ENCODE measurements at regions not wholly inside any gene's neighbourhood (a gene's known extent, or its start where the extent isn't known, plus 50 kb on each side); places are given as distances from the start of the nearest gene placed in this dataset.

DNA sequence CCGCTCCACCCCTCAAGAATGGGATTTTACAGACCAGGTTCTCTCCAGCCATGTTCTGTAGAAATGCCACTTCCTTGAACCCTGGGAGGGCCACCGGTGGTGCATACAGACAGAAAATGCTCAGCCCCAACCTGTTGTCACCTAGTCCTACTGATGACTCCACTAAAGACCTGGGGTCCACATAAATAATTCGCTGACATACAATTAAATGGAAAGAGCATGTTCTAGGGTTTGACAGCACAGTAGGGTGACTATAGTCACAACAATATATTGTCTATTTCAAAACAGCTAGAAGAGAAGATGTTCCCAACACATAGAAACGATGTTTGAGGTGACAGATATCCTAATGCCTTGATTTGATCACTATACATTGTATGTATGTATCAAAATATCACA is 155.6 kb upstream of the NEBL start:
- Histone ChIP-seq H3K36me3 (no peaks in the 10 kb centered on the region), H3K4me3 (no peak overlapping the region), H3K27ac (no peak overlapping the region), H3K4me1 (no peaks in the 10 kb centered on the region), H3K9me3 (no peaks in the 10 kb centered on the region), H3K27me3 (no peaks in the 10 kb centered on the region)
- DNase-seq = no peak
- TF ChIP-seq, protein P1, sequence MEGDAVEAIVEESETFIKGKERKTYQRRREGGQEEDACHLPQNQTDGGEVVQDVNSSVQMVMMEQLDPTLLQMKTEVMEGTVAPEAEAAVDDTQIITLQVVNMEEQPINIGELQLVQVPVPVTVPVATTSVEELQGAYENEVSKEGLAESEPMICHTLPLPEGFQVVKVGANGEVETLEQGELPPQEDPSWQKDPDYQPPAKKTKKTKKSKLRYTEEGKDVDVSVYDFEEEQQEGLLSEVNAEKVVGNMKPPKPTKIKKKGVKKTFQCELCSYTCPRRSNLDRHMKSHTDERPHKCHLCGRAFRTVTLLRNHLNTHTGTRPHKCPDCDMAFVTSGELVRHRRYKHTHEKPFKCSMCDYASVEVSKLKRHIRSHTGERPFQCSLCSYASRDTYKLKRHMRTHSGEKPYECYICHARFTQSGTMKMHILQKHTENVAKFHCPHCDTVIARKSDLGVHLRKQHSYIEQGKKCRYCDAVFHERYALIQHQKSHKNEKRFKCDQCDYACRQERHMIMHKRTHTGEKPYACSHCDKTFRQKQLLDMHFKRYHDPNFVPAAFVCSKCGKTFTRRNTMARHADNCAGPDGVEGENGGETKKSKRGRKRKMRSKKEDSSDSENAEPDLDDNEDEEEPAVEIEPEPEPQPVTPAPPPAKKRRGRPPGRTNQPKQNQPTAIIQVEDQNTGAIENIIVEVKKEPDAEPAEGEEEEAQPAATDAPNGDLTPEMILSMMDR (IDR thresholded peaks at IDR 0.05) = no peak
- no peak for TF ChIP-seq POLR2A (IDR thresholded peaks at IDR 0.05)

DNA sequence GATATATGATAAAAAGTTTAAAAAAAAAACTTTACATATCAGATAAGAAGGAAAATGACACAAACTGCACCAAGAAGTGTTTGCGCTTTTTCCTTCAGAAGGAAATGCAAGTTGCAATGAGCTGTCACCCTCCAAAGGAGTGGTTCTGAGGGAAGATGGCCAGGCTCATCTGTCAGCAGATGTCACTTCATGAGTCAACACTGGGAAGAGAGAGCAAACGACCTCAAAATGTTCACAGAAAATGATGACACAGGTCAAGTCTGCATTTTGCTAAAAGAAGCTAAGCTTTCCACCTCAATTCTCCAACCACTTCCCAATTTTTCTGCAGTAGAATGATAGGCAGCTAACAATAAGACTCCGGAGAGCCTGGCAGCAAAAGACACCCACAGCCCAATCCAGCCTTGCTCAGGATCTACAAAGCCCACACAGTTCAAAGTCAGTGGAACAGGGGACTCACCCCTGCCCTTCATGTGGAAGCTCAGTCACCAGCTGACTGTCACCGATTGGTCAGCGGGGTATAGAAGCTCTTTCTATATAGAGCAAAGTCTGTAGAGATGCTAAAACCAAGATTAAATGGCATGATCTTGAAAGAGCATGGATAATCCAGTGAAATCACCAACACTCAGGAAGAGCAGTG is 155.1 kb upstream of the NEBL start:
- no peaks in the 10 kb centered on the region for H3K36me3 ChIP-seq
- no peaks in the 10 kb centered on the region for H3K9me3 ChIP-seq
- H3K27ac ChIP-seq = no peak overlapping the region
- DNase-seq = no peak
- no peaks in the 10 kb centered on the region for H3K4me1 ChIP-seq
- TF ChIP-seq, protein P1 (IDR thresholded peaks at IDR 0.05) = no peak
- TF ChIP-seq POLR2A (IDR thresholded peaks at IDR 0.05) = no peak
- no peaks in the 10 kb centered on the region for H3K27me3 ChIP-seq
- no peak overlapping the region for H3K4me3 ChIP-seq

GRCh38 chr10:21049482-21049881 is 152.4 kb upstream of the NEBL start:
- DNase-seq = no peak
- Histone ChIP-seq H3K4me3 (no peak overlapping the region), H3K36me3 (no peaks in the 10 kb centered on the region), H3K4me1 (no peaks in the 10 kb centered on the region), H3K27me3 (no peaks in the 10 kb centered on the region), H3K9me3 (no peaks in the 10 kb centered on the region), H3K27ac (no peak overlapping the region)
- TF ChIP-seq, protein P1 (IDR thresholded peaks at IDR 0.05) = no peak
- TF ChIP-seq POLR2A (IDR thresholded peaks at IDR 0.05) = no peak

GRCh38 chr10:21048068-21048467 is 151.0 kb upstream of the NEBL start:
- no peak for TF ChIP-seq POLR2A (IDR thresholded peaks at IDR 0.05)
- TF ChIP-seq, protein P1 (IDR thresholded peaks at IDR 0.05) = no peak
- no peaks in the 10 kb centered on the region for H3K27me3 ChIP-seq
- no peaks in the 10 kb centered on the region for H3K36me3 ChIP-seq
- no peak for DNase-seq
- H3K4me3 ChIP-seq = no peak overlapping the region
- no peaks in the 10 kb centered on the region for H3K9me3 ChIP-seq
- no peaks in the 10 kb centered on the region for H3K4me1 ChIP-seq
- H3K27ac ChIP-seq = no peak overlapping the region

DNA sequence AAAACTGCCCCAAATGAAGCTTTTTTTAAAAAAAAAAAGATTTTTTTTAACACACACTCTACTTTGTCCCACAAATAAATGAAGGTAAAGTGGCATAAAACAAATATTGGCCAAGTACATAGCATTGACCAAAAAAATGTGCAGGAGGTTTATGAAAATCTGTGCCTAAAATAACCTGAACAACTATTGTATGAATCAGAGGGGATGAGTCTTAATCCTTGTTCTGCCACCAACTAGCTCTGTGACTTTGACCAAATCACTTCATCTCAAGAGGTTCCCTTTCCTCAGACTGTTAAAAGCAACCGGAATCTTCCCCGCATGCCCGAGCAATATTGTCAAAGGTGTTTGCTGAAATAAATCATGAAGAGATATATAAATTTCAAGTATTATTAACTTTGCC is 150.4 kb upstream of the NEBL start:
- Histone ChIP-seq H3K9me3 (no peaks in the 10 kb centered on the region), H3K4me3 (no peak overlapping the region), H3K27me3 (no peaks in the 10 kb centered on the region), H3K36me3 (no peaks in the 10 kb centered on the region), H3K4me1 (no peaks in the 10 kb centered on the region), H3K27ac (no peak overlapping the region)
- TF ChIP-seq POLR2A (IDR thresholded peaks at IDR 0.05) = no peak
- TF ChIP-seq, protein P1 (IDR thresholded peaks at IDR 0.05) = no peak
- no peak for DNase-seq

GRCh38 chr10:21047096-21047495 is 150.0 kb upstream of the NEBL start:
- H3K4me1 ChIP-seq = no peaks in the 10 kb centered on the region
- no peak for DNase-seq
- no peaks in the 10 kb centered on the region for H3K9me3 ChIP-seq
- H3K36me3 ChIP-seq = no peaks in the 10 kb centered on the region
- no peak overlapping the region for H3K27ac ChIP-seq
- no peak overlapping the region for H3K4me3 ChIP-seq
- no peak for TF ChIP-seq POLR2A (IDR thresholded peaks at IDR 0.05)
- H3K27me3 ChIP-seq = no peaks in the 10 kb centered on the region

Measured in Peyer's patch (tissue), 4 donors.